PC-9 (cell line): ENCODE measurements at regions not wholly inside any gene's neighbourhood (a gene's known extent, or its start where the extent isn't known, plus 50 kb on each side); places are given as distances from the start of the nearest gene placed in this dataset.

Source experiments
- BruUV-seq: library from RNA; stranded (reverse); fragments of 400-500 nt; replicated peaks from 2 replicates; lab custom pipeline; 2021; lab: Mats Ljungman, UMichigan
- CTCF ChIA-PET: fragments of 300-600 bp; sonication (Branson Sonifier 250); formaldehyde crosslinking; loops from one replicate; lab custom pipeline; 2022; ENCODE audit warnings: antibody characterized with exemption; lab: Charles Lee
- POLR2A ChIA-PET: fragments of 300-600 bp; sonication (Branson Sonifier 250); formaldehyde crosslinking; loops from one replicate; lab custom pipeline; 2022; ENCODE audit warnings: antibody characterized with exemption; ENCODE audit not compliant: unreplicated experiment; lab: Charles Lee
- DNase-seq, 2 experiments: peaks; one replicate each; pipeline versions ENCODE4 v3.0.0 to v3.0.0-alpha.2; 2015 to 2022; ENCODE audit warnings: mixed read lengths in 1 of 2
- H2AFZ ChIP-seq: fragments of 200-600 bp; sonication (generic); 2 replicates; pipeline ENCODE4 v1.8.1; 2017; ENCODE audit warnings: antibody characterized with exemption
- H3F3A ChIP-seq: fragments of 200-600 bp; sonication (generic); 2 replicates; pipeline ENCODE4 v1.8.1; 2017; ENCODE audit warnings: antibody characterized with exemption, mild to moderate bottlenecking, low read depth; ENCODE audit not compliant: insufficient read depth
- H3K27ac ChIP-seq: fragments of 200-600 bp; sonication (generic); 2 replicates; pipeline ENCODE4 v1.6.1; 2016; ENCODE audit warnings: mixed run types
- H3K27me3 ChIP-seq: fragments of 200-600 bp; sonication (generic); 2 replicates; pipeline ENCODE4 v1.6.1; 2016; ENCODE audit warnings: low read depth, mixed run types; ENCODE audit not compliant: insufficient read depth
- H3K36me3 ChIP-seq: fragments of 200-600 bp; sonication (generic); 2 replicates; pipeline ENCODE4 v1.6.1; 2016; ENCODE audit warnings: low read depth, mixed run types
- H3K4me1 ChIP-seq: fragments of 200-600 bp; sonication (generic); replicated peaks from 2 replicates; pipeline ENCODE4 v1.6.1; 2016; ENCODE audit warnings: mixed run types; ENCODE audit not compliant: insufficient read depth
- H3K4me2 ChIP-seq: fragments of 200-600 bp; sonication (generic); 2 replicates; pipeline ENCODE4 v1.6.1; 2017; ENCODE audit warnings: mixed run types
- H3K4me3 ChIP-seq: fragments of 200-600 bp; sonication (generic); 2 replicates; pipeline ENCODE4 v1.6.1; 2016; ENCODE audit warnings: mixed run types
- H3K79me2 ChIP-seq: fragments of 200-600 bp; sonication (generic); 2 replicates; pipeline ENCODE4 v1.6.1; 2017; ENCODE audit warnings: low read depth, mixed run types
- H3K9me2 ChIP-seq: fragments of 200-600 bp; sonication (generic); 2 replicates; pipeline ENCODE4 v1.8.1; 2017; ENCODE audit warnings: mild to moderate bottlenecking; ENCODE audit not compliant: insufficient read depth
- H3K9me3 ChIP-seq: fragments of 200-600 bp; sonication (generic); 2 replicates; pipeline ENCODE4 v1.8.1; 2016; ENCODE audit warnings: low read depth; ENCODE audit not compliant: insufficient read depth
- H4K20me1 ChIP-seq: fragments of 200-600 bp; sonication (generic); 2 replicates; pipeline ENCODE4 v1.8.1; 2017; ENCODE audit not compliant: insufficient read depth
- EZH2 ChIP-seq: fragments of 200-600 bp; sonication (generic); IDR thresholded peaks from 2 replicates; pipeline ENCODE4 v1.8.0; 2017; ENCODE audit warnings: antibody characterized with exemption, low read depth
- intact Hi-C: fragments of 100-400 bp; cut with micrococcal nuclease; formaldehyde crosslinking; loops from one replicate; pipeline ENCODE4 v1.10.0; 2022; ENCODE audit not compliant: unreplicated experiment
- TF ChIP-seq, protein P1 (sequence below): fragments of 200-600 bp; sonication (generic); conservative IDR thresholded peaks from 2 replicates; pipeline ENCODE4 v1.6.1; 2017; ENCODE audit warnings: mixed run types, antibody characterized with exemption, mild to moderate bottlenecking, moderate library complexity

DNA sequence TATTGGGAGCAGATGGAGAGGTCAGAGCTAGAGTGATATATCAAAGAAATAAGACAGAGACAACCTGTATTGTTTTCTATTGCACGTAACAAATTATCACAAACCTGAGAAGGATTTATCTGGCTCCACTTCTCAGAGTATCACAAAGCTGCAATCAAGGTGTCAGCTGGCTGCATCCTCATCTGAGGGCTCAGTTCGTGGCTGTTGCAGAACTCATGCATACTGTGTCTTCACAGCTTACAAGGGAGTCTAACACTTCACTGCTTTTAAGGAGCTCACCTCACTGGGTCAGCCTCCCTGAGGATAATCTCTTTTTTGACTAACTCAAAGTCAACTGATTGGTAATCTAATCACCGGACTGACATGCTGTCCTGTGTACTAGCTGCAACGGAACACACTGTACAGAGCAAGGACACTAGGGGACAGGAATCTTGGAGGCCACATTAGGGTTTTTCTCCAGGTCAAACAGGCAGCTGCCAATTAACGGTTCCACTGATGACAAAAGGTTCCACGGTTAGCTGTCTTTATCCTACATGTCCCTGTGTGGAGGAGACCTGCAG lies 1006.8 kb upstream of the SEMA6D start:
- BruUV-seq: no TSS peak

DNA sequence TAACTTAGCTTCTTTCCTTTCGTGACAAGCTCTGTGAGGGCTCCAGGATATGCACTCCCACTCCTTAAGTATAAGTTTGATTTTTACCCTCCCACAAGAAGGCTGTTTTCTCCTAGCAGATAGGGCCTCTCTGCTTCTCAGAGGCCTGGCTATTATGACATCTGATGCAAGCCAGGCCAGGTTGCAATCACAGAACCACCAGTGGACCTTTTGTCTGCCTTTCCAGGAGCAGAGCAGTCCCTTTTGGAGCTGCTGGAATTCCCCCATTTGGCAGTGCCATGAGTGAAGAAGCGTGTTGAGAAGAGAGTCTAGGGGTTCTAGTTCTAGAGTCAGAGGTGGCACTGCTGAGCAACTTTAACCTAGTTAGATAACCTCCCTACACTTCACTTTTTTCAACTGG lies 1004.3 kb upstream of the SEMA6D start:
- TF ChIP-seq, protein P1, sequence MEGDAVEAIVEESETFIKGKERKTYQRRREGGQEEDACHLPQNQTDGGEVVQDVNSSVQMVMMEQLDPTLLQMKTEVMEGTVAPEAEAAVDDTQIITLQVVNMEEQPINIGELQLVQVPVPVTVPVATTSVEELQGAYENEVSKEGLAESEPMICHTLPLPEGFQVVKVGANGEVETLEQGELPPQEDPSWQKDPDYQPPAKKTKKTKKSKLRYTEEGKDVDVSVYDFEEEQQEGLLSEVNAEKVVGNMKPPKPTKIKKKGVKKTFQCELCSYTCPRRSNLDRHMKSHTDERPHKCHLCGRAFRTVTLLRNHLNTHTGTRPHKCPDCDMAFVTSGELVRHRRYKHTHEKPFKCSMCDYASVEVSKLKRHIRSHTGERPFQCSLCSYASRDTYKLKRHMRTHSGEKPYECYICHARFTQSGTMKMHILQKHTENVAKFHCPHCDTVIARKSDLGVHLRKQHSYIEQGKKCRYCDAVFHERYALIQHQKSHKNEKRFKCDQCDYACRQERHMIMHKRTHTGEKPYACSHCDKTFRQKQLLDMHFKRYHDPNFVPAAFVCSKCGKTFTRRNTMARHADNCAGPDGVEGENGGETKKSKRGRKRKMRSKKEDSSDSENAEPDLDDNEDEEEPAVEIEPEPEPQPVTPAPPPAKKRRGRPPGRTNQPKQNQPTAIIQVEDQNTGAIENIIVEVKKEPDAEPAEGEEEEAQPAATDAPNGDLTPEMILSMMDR: no peak
- no peak for TF ChIP-seq EZH2
- no peaks in the 10 kb centered on the region for H3F3A ChIP-seq
- no peaks in the 10 kb centered on the region for H3K27me3 ChIP-seq
- H3K4me3 ChIP-seq: no peak overlapping the region
- no TSS peak for BruUV-seq
- H4K20me1 ChIP-seq: no peaks in the 10 kb centered on the region
- H3K9me2 ChIP-seq: no peaks in the 10 kb centered on the region
- ChIA-PET POLR2A (no interaction called here), CTCF (no interaction called here)
- intact Hi-C loops: no loop called here
- no peak overlapping the region for H3K27ac ChIP-seq
- DNase-seq: no peak
- H3K4me2 ChIP-seq: no peak overlapping the region
- H3K36me3 ChIP-seq: no peaks in the 10 kb centered on the region
- no peaks in the 10 kb centered on the region for H3K79me2 ChIP-seq
- H2AFZ ChIP-seq: no peak overlapping the region
- H3K9me3 ChIP-seq: no peaks in the 10 kb centered on the region
- no peaks in the 10 kb centered on the region for H3K4me1 ChIP-seq

More for the DNA sequence above, 1006.8 kb upstream of the SEMA6D start:
- no peaks in the 10 kb centered on the region for H3K9me3 ChIP-seq
- no peaks in the 10 kb centered on the region for H4K20me1 ChIP-seq
- no peaks in the 10 kb centered on the region for H3K4me1 ChIP-seq
- no peak for TF ChIP-seq EZH2
- TF ChIP-seq, protein P1: no peak
- no peaks in the 10 kb centered on the region for H3K36me3 ChIP-seq
- CTCF ChIA-PET: no interaction called here
- no peaks in the 10 kb centered on the region for H3K79me2 ChIP-seq
- no peaks in the 10 kb centered on the region for H3K27me3 ChIP-seq
- DNase-seq: no peak
- POLR2A ChIA-PET: no interaction called here
- no peak overlapping the region for H3K4me2 ChIP-seq
- intact Hi-C loops: no loop called here
- no peak overlapping the region for H3K27ac ChIP-seq
- H3K9me2 ChIP-seq: no peaks in the 10 kb centered on the region
- H2AFZ ChIP-seq: no peak overlapping the region
- H3K4me3 ChIP-seq: no peak overlapping the region
- H3F3A ChIP-seq: no peaks in the 10 kb centered on the region

DNA sequence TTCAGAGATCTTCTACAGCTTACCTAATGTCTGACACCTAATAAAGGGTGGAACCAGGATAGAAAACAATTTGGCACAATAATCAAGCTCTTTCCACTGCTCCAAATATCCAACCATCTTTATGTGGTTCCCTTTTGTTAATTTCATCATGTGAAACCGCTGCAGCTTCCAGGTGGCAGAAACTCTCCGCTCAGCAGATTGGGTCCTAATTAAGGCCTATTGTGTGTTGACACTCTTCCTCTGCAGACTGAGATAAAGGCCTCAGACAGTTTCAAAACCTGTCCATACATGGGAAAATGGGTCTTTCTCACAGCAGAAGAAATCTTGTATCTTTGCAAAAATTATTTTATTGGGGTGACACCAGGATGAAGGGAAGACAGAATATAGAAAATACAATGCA lies 1002.4 kb upstream of the SEMA6D start:
- no TSS peak for BruUV-seq
- POLR2A ChIA-PET: no interaction called here
- intact Hi-C loops: no loop called here

More for the DNA sequence above, 1002.4 kb upstream of the SEMA6D start:
- no peaks in the 10 kb centered on the region for H3K9me2 ChIP-seq
- H3K36me3 ChIP-seq: no peaks in the 10 kb centered on the region
- H4K20me1 ChIP-seq: no peaks in the 10 kb centered on the region
- H3F3A ChIP-seq: no peaks in the 10 kb centered on the region
- no peak overlapping the region for H2AFZ ChIP-seq
- no peaks in the 10 kb centered on the region for H3K9me3 ChIP-seq
- H3K27me3 ChIP-seq: no peaks in the 10 kb centered on the region
- H3K4me3 ChIP-seq: no peak overlapping the region
- no peak overlapping the region for H3K27ac ChIP-seq
- no peaks in the 10 kb centered on the region for H3K4me1 ChIP-seq
- CTCF ChIA-PET: no interaction called here
- H3K79me2 ChIP-seq: no peaks in the 10 kb centered on the region
- no peak for TF ChIP-seq EZH2
- TF ChIP-seq, protein P1: no peak
- no peak for DNase-seq
- H3K4me2 ChIP-seq: no peak overlapping the region
